ENCODE measurements at regions not wholly inside any gene's neighbourhood (a gene's known extent, or its start where the extent isn't known, plus 50 kb on each side); places are given as distances from the start of the nearest gene placed in this dataset.
"Not testable (repeated sequence)": the region's sequence is repeated elsewhere in the genome, so short reads cannot be mapped to it uniquely, and the experiment has no call there.

DNA sequence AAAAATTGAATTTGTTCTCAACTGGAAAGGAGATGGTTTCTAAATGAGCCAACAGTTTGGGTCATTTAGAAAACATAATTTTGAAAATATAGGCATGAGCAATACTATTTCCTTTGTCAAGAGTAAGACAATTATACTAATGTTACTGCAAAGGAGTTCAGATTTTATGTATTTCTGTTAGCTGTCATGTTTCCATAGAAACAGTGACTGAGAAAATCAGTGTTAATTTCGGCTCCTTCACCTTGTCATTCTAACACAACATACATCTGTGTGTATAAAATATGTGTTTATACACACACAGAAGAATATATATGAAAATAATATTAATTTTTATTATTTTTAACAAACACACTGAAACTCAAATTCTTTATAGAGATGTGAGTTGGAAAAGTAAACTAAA lies 178.0 kb upstream of the SPHKAP start:
- Histone ChIP-seq H3K4me3 (replicated peaks; ENCODE audit: insufficient read depth, low read length) (no peak overlapping the region), H3K27me3 (ENCODE audit: insufficient read depth, poor library complexity, severe bottlenecking) (no peaks in the 10 kb centered on the region), H3K27ac (replicated peaks) (no peak overlapping the region)
- no peak for DNase-seq (ENCODE audit: low read depth in 1 of 2, low spot score in 1 of 2)
- no peak for TF ChIP-seq GABPA (IDR thresholded peaks at IDR 0.05; ENCODE audit: low read depth)
- TF ChIP-seq POLR2AphosphoS5 (IDR thresholded peaks at IDR 0.05; ENCODE audit: low read depth) = no peak
- TF ChIP-seq SPI1 (IDR thresholded peaks at IDR 0.05; ENCODE audit: borderline replicate concordance, low read depth) = no peak

DNA sequence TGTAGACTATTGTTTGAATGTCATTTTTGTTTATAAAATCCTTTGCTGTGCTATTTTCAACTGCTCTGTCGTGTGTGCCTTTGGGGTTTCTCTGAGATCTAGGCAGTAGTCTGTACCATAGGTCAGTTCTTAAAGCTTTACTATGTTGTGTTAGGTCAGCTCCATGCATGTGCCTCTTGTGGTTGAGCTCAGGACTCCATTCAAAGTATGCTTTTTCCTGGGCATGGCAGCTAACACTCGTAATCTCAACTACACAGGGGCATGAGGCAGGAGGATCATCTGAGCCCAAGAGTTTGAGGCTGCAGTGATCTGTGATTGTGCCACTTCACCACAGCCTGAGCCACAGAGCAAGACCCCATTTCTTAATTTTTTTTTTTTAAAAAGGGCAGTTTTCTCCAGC lies 174.4 kb upstream of the SPHKAP start:
- H3K4me3 ChIP-seq (replicated peaks; ENCODE audit: insufficient read depth, low read length) = no peak overlapping the region
- no peak for DNase-seq (ENCODE audit: low read depth in 1 of 2, low spot score in 1 of 2)

DNA sequence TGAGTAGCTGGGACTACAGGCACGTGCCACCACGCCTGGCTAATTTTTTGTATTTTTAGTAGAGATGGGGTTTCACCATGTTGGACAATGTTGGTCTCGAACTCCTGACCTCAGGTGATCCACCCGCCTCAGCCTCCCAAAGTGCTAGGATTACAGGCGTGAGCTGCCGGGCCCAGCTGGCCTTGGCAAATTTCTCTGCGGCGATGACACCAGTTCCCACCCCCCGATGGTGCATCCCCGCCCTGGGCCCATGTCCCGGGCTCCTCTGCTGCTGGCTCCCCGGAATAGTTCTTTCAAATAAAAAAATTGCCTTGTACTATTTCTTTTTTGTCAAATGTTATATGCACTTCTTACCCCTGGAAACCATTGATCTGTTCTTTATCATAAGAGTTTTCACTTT lies 171.5 kb upstream of the SPHKAP start:
- not testable (repeated sequence) for H3K4me3 ChIP-seq (replicated peaks; ENCODE audit: insufficient read depth, low read length); DNase-seq (ENCODE audit: low read depth in 1 of 2, low spot score in 1 of 2); H3K27ac ChIP-seq (replicated peaks); H3K27me3 ChIP-seq (ENCODE audit: insufficient read depth, poor library complexity, severe bottlenecking)

More for the DNA sequence above, 174.4 kb upstream of the SPHKAP start:
- H3K27me3 ChIP-seq (ENCODE audit: insufficient read depth, poor library complexity, severe bottlenecking) = no peaks in the 10 kb centered on the region
- TF ChIP-seq GABPA (IDR thresholded peaks at IDR 0.05; ENCODE audit: low read depth) = no peak
- TF ChIP-seq POLR2AphosphoS5 (IDR thresholded peaks at IDR 0.05; ENCODE audit: low read depth) = no peak
- TF ChIP-seq, protein P1, sequence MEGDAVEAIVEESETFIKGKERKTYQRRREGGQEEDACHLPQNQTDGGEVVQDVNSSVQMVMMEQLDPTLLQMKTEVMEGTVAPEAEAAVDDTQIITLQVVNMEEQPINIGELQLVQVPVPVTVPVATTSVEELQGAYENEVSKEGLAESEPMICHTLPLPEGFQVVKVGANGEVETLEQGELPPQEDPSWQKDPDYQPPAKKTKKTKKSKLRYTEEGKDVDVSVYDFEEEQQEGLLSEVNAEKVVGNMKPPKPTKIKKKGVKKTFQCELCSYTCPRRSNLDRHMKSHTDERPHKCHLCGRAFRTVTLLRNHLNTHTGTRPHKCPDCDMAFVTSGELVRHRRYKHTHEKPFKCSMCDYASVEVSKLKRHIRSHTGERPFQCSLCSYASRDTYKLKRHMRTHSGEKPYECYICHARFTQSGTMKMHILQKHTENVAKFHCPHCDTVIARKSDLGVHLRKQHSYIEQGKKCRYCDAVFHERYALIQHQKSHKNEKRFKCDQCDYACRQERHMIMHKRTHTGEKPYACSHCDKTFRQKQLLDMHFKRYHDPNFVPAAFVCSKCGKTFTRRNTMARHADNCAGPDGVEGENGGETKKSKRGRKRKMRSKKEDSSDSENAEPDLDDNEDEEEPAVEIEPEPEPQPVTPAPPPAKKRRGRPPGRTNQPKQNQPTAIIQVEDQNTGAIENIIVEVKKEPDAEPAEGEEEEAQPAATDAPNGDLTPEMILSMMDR (IDR thresholded peaks at IDR 0.05; ENCODE audit: insufficient read depth, low read length) = no peak
- TF ChIP-seq SPI1 (IDR thresholded peaks at IDR 0.05; ENCODE audit: borderline replicate concordance, low read depth) = no peak
- TF ChIP-seq, protein P2, sequence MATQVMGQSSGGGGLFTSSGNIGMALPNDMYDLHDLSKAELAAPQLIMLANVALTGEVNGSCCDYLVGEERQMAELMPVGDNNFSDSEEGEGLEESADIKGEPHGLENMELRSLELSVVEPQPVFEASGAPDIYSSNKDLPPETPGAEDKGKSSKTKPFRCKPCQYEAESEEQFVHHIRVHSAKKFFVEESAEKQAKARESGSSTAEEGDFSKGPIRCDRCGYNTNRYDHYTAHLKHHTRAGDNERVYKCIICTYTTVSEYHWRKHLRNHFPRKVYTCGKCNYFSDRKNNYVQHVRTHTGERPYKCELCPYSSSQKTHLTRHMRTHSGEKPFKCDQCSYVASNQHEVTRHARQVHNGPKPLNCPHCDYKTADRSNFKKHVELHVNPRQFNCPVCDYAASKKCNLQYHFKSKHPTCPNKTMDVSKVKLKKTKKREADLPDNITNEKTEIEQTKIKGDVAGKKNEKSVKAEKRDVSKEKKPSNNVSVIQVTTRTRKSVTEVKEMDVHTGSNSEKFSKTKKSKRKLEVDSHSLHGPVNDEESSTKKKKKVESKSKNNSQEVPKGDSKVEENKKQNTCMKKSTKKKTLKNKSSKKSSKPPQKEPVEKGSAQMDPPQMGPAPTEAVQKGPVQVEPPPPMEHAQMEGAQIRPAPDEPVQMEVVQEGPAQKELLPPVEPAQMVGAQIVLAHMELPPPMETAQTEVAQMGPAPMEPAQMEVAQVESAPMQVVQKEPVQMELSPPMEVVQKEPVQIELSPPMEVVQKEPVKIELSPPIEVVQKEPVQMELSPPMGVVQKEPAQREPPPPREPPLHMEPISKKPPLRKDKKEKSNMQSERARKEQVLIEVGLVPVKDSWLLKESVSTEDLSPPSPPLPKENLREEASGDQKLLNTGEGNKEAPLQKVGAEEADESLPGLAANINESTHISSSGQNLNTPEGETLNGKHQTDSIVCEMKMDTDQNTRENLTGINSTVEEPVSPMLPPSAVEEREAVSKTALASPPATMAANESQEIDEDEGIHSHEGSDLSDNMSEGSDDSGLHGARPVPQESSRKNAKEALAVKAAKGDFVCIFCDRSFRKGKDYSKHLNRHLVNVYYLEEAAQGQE (IDR thresholded peaks at IDR 0.05; ENCODE audit: insufficient replicate concordance, low read depth) = no peak
- H3K27ac ChIP-seq (replicated peaks) = no peak overlapping the region

- no peak for DNase-seq (ENCODE audit: low read depth in 1 of 2, low spot score in 1 of 2)
- TF ChIP-seq POLR2AphosphoS5 (IDR thresholded peaks at IDR 0.05; ENCODE audit: low read depth) (no peak), GABPA (IDR thresholded peaks at IDR 0.05; ENCODE audit: low read depth) (no peak), SPI1 (IDR thresholded peaks at IDR 0.05; ENCODE audit: borderline replicate concordance, low read depth) (no peak)
- TF ChIP-seq, protein P1 (IDR thresholded peaks at IDR 0.05; ENCODE audit: insufficient read depth, low read length) = no peak
- Histone ChIP-seq H3K27ac (replicated peaks) (no peak overlapping the region), H3K4me3 (replicated peaks; ENCODE audit: insufficient read depth, low read length) (no peak overlapping the region), H3K27me3 (ENCODE audit: insufficient read depth, poor library complexity, severe bottlenecking) (no peaks in the 10 kb centered on the region)
Measured at GRCh38 chr2:228352048-228352447, 170.6 kb upstream of the SPHKAP start.

- no peak for DNase-seq (ENCODE audit: low read depth in 1 of 2, low spot score in 1 of 2)
- TF ChIP-seq, protein P1 (IDR thresholded peaks at IDR 0.05; ENCODE audit: insufficient read depth, low read length) = no peak
- TF ChIP-seq POLR2AphosphoS5 (IDR thresholded peaks at IDR 0.05; ENCODE audit: low read depth) = no peak
- TF ChIP-seq SPI1 (IDR thresholded peaks at IDR 0.05; ENCODE audit: borderline replicate concordance, low read depth) = no peak
- TF ChIP-seq, protein P2 (IDR thresholded peaks at IDR 0.05; ENCODE audit: insufficient replicate concordance, low read depth) = no peak
- TF ChIP-seq GABPA (IDR thresholded peaks at IDR 0.05; ENCODE audit: low read depth) = no peak
- H3K4me3 ChIP-seq (replicated peaks; ENCODE audit: insufficient read depth, low read length) = no peak overlapping the region
Measured at GRCh38 chr2:228348516-228349064, 167.1 kb upstream of the SPHKAP start.

More at GRCh38 chr2:228348516-228349064, 167.1 kb upstream of the SPHKAP start:
- Histone ChIP-seq H3K27ac (replicated peaks) (no peak overlapping the region), H3K27me3 (ENCODE audit: insufficient read depth, poor library complexity, severe bottlenecking) (no peaks in the 10 kb centered on the region)

Data from HL-60 (cell line).